Parathyroid adenoma (tissue), 2 donors: ENCODE measurements at regions not wholly inside any gene's neighbourhood (a gene's known extent, or its start where the extent isn't known, plus 50 kb on each side); places are given as distances from the start of the nearest gene placed in this dataset.

Experiments used
- H2AFZ ChIP-seq: fragments of 300-600 bp; sonication (generic); one replicate; pipeline ENCODE4 v1.7.0; 2017; ENCODE audit warnings: antibody characterized with exemption, mild to moderate bottlenecking
- H3K27ac ChIP-seq: fragments of 300-600 bp; sonication (generic); one replicate; pipeline ENCODE4 v1.7.0; 2017
- H3K27me3 ChIP-seq: fragments of 300-600 bp; sonication (generic); one replicate; pipeline ENCODE4 v1.7.0; 2017; ENCODE audit warnings: low read length; ENCODE audit not compliant: control insufficient read depth, insufficient read depth
- H3K36me3 ChIP-seq: fragments of 300-600 bp; sonication (generic); one replicate; pipeline ENCODE4 v1.7.0; 2017; ENCODE audit warnings: low read length; ENCODE audit not compliant: control insufficient read depth, insufficient read depth
- H3K4me1 ChIP-seq: fragments of 300-600 bp; sonication (generic); one replicate; pipeline ENCODE4 v1.7.0; 2017; ENCODE audit warnings: control low read depth
- H3K4me2 ChIP-seq: fragments of 300-600 bp; sonication (generic); one replicate; pipeline ENCODE4 v1.7.0; 2017; ENCODE audit warnings: low read length
- H3K4me3 ChIP-seq: fragments of 300-600 bp; sonication (generic); one replicate; pipeline ENCODE4 v1.7.0; 2017; ENCODE audit warnings: low read depth, low read length
- H3K79me2 ChIP-seq: fragments of 300-600 bp; sonication (generic); one replicate; pipeline ENCODE4 v1.7.0; 2017; ENCODE audit warnings: control low read depth
- H3K9ac ChIP-seq: fragments of 300-600 bp; sonication (generic); one replicate; pipeline ENCODE4 v1.7.0; 2017; ENCODE audit warnings: mild to moderate bottlenecking
- H3K9me3 ChIP-seq: fragments of 300-600 bp; sonication (generic); one replicate; pipeline ENCODE4 v1.7.0; 2017; ENCODE audit warnings: low read length; ENCODE audit not compliant: control insufficient read depth
- CTCF ChIP-seq: fragments of 300-600 bp; sonication (generic); IDR thresholded peaks from one replicate; pipeline ENCODE4 v1.7.0; 2017; ENCODE audit warnings: antibody characterized with exemption, mild to moderate bottlenecking
- donor health status: primary hyperparathyroidism.

GRCh38 chr4:20026456-20026855 is 225.2 kb upstream of the SLIT2 start:
- Histone ChIP-seq H3K79me2 (no peaks in the 10 kb centered on the region), H3K4me1 (no peaks in the 10 kb centered on the region), H3K36me3 (no peaks in the 10 kb centered on the region), H3K27ac (no peak overlapping the region), H3K27me3 (no peaks in the 10 kb centered on the region), H3K9me3 (no peaks in the 10 kb centered on the region), H3K4me2 (no peak overlapping the region), H2AFZ (no peak overlapping the region), H3K4me3 (no peak overlapping the region), H3K9ac (no peak overlapping the region)
- no peak for TF ChIP-seq CTCF

GRCh38 chr4:20022471-20022870 is 229.2 kb upstream of the SLIT2 start:
- Histone ChIP-seq H3K79me2 (no peaks in the 10 kb centered on the region), H3K4me2 (no peak overlapping the region), H3K27me3 (no peaks in the 10 kb centered on the region), H3K9ac (no peak overlapping the region), H3K36me3 (no peaks in the 10 kb centered on the region), H3K27ac (no peak overlapping the region), H3K4me3 (no peak overlapping the region), H3K4me1 (no peaks in the 10 kb centered on the region), H2AFZ (no peak overlapping the region), H3K9me3 (no peaks in the 10 kb centered on the region)
- TF ChIP-seq CTCF: no peak

GRCh38 chr4:20020056-20020455 is 231.6 kb upstream of the SLIT2 start:
- H3K4me1 ChIP-seq: no peaks in the 10 kb centered on the region
- no peak for TF ChIP-seq CTCF
- H3K4me3 ChIP-seq: no peak overlapping the region

GRCh38 chr4:20019310-20020015 is 232.2 kb upstream of the SLIT2 start:
- H3K27ac ChIP-seq: no peak overlapping the region
- no peak overlapping the region for H3K9ac ChIP-seq
- H3K4me2 ChIP-seq: no peak overlapping the region
- no peaks in the 10 kb centered on the region for H3K36me3 ChIP-seq
- H3K9me3 ChIP-seq: no peaks in the 10 kb centered on the region
- TF ChIP-seq CTCF: no peak
- no peak overlapping the region for H3K4me3 ChIP-seq
- H3K4me1 ChIP-seq: no peaks in the 10 kb centered on the region
- no peaks in the 10 kb centered on the region for H3K79me2 ChIP-seq
- H2AFZ ChIP-seq: no peak overlapping the region
- no peaks in the 10 kb centered on the region for H3K27me3 ChIP-seq

More at GRCh38 chr4:20020056-20020455, 231.6 kb upstream of the SLIT2 start:
- Histone ChIP-seq H3K9ac (no peak overlapping the region), H3K79me2 (no peaks in the 10 kb centered on the region), H2AFZ (no peak overlapping the region), H3K27me3 (no peaks in the 10 kb centered on the region), H3K4me2 (no peak overlapping the region), H3K9me3 (no peaks in the 10 kb centered on the region), H3K27ac (no peak overlapping the region), H3K36me3 (no peaks in the 10 kb centered on the region)

GRCh38 chr4:20017777-20018115 is 234.0 kb upstream of the SLIT2 start:
- H3K4me2 ChIP-seq: no peak overlapping the region
- H3K27ac ChIP-seq: no peak overlapping the region
- no peak overlapping the region for H3K9ac ChIP-seq
- TF ChIP-seq CTCF: no peak
- no peaks in the 10 kb centered on the region for H3K27me3 ChIP-seq
- H3K36me3 ChIP-seq: no peaks in the 10 kb centered on the region
- H3K79me2 ChIP-seq: no peaks in the 10 kb centered on the region
- no peak overlapping the region for H3K4me3 ChIP-seq
- no peaks in the 10 kb centered on the region for H3K4me1 ChIP-seq
- no peaks in the 10 kb centered on the region for H3K9me3 ChIP-seq
- no peak overlapping the region for H2AFZ ChIP-seq
